ENCODE measurements at regions not wholly inside any gene's neighbourhood (a gene's known extent, or its start where the extent isn't known, plus 50 kb on each side); places are given as distances from the start of the nearest gene placed in this dataset.

DNA sequence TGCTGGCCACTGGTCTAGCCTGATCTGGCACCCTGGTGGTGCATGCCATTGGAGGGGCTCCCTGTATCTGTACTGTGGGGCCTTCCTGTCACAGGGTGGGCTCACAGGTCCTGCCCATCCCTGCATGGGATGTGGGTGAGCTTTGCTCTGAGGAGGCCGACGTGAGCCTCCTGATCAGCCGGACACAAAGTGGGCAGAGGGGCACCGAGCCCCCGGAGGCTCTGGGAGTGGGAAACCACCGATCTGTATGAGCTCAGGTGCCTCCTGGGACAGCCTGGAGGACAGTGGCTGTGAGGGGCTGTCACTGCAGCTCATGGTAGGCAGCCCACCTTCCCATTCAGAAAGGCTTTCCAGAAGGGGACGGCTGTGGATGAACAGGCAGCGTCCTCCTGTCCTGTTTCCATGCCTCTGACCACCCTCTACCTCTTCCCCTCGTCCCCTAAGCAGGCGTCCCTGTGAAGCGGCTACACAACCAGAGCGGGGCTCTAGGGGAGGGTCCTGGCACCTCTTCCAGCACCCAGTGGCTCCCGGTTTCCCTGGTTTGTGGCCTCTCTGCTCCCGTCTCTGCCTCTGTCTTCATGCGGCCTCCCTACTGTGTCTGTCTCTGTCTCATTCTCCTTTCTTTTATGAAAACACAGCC lies 112.5 kb upstream of the OTOS start:
- no peaks in the 10 kb centered on the region for H3K9me2 ChIP-seq (replicated peaks; ENCODE audit: insufficient read depth, low read length)
- TF ChIP-seq EZH2 (optimal IDR thresholded peaks at IDR 0.05; ENCODE audit: low read depth, low read length) (no peak), EZH2phosphoT487 (IDR thresholded peaks at IDR 0.05; ENCODE audit: low read length) (no peak)
- TF ChIP-seq, protein P1, sequence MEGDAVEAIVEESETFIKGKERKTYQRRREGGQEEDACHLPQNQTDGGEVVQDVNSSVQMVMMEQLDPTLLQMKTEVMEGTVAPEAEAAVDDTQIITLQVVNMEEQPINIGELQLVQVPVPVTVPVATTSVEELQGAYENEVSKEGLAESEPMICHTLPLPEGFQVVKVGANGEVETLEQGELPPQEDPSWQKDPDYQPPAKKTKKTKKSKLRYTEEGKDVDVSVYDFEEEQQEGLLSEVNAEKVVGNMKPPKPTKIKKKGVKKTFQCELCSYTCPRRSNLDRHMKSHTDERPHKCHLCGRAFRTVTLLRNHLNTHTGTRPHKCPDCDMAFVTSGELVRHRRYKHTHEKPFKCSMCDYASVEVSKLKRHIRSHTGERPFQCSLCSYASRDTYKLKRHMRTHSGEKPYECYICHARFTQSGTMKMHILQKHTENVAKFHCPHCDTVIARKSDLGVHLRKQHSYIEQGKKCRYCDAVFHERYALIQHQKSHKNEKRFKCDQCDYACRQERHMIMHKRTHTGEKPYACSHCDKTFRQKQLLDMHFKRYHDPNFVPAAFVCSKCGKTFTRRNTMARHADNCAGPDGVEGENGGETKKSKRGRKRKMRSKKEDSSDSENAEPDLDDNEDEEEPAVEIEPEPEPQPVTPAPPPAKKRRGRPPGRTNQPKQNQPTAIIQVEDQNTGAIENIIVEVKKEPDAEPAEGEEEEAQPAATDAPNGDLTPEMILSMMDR (IDR thresholded peaks at IDR 0.05; ENCODE audit: low read length) = no peak
- H3K4me2 ChIP-seq (ENCODE audit: low read depth, low read length) = no peak overlapping the region
- H3K4me1 ChIP-seq (ENCODE audit: low read length) = no peaks in the 10 kb centered on the region
- H3K79me2 ChIP-seq (ENCODE audit: low read length) = no peaks in the 10 kb centered on the region
- H3K9ac ChIP-seq (ENCODE audit: low read length) = no peak overlapping the region
- H4K20me1 ChIP-seq (ENCODE audit: insufficient read depth, low read length) = no peaks in the 10 kb centered on the region
- H3F3A ChIP-seq (ENCODE audit: insufficient read depth, low read length) = no peaks in the 10 kb centered on the region
- H3K27ac ChIP-seq (ENCODE audit: low read length) = no peak overlapping the region
- no peak for DNase-seq
- no peaks in the 10 kb centered on the region for H3K36me3 ChIP-seq (replicated peaks; ENCODE audit: insufficient read depth, low read length)
- no peaks in the 10 kb centered on the region for H3K9me3 ChIP-seq (replicated peaks; ENCODE audit: insufficient read depth, low read length)
- H2AFZ ChIP-seq (ENCODE audit: low read length) = no peak overlapping the region
- peaks cover 85% of the 10 kb centered on the region for H3K27me3 ChIP-seq (replicated peaks; ENCODE audit: insufficient read depth, low read length)
- no peak overlapping the region for H3K4me3 ChIP-seq (ENCODE audit: low read length)

DNA sequence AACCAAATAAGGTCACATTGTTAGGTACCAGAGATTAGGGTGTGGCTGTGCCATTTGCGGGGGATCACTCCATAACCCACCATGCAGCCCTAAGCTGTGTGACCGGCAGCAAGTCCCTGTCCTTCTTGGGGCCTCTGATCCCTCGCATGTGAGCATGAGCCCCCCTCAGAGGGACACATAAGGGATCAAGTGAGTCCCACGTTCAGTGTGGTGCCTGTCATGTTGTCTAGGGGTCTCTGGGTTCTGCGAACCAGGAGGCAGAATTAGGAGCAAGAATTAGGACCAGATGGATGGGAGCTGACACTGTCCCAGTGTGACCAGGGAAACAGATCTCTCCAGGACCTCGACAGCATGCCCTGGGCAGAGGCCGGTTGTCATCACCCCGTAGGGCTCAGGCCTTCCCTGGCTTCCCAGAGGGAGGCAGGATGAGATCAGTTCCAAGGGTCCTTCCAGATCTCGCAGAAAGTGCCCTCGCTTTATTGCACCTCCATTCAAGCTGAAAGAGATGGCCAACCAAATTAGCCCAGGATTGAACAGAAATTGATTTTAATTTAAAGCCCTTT lies 113.2 kb upstream of the OTOS start:
- no peak overlapping the region for H3K9ac ChIP-seq (ENCODE audit: low read length)
- no peaks in the 10 kb centered on the region for H3K9me3 ChIP-seq (replicated peaks; ENCODE audit: insufficient read depth, low read length)
- H3K9me2 ChIP-seq (replicated peaks; ENCODE audit: insufficient read depth, low read length) = no peaks in the 10 kb centered on the region
- H3K4me1 ChIP-seq (ENCODE audit: low read length) = no peaks in the 10 kb centered on the region
- no peak overlapping the region for H3K4me2 ChIP-seq (ENCODE audit: low read depth, low read length)
- H4K20me1 ChIP-seq (ENCODE audit: insufficient read depth, low read length) = no peaks in the 10 kb centered on the region
- no peaks in the 10 kb centered on the region for H3K36me3 ChIP-seq (replicated peaks; ENCODE audit: insufficient read depth, low read length)
- H2AFZ ChIP-seq (ENCODE audit: low read length) = no peak overlapping the region
- peaks cover 87% of the 10 kb centered on the region for H3K27me3 ChIP-seq (replicated peaks; ENCODE audit: insufficient read depth, low read length)
- no peak for DNase-seq
- TF ChIP-seq EZH2phosphoT487 (IDR thresholded peaks at IDR 0.05; ENCODE audit: low read length) = no peak
- TF ChIP-seq, protein P1 (IDR thresholded peaks at IDR 0.05; ENCODE audit: low read length) = no peak
- TF ChIP-seq EZH2 (optimal IDR thresholded peaks at IDR 0.05; ENCODE audit: low read depth, low read length) = no peak
- no peak overlapping the region for H3K4me3 ChIP-seq (ENCODE audit: low read length)
- H3K27ac ChIP-seq (ENCODE audit: low read length) = no peak overlapping the region
- no peaks in the 10 kb centered on the region for H3F3A ChIP-seq (ENCODE audit: insufficient read depth, low read length)
- H3K79me2 ChIP-seq (ENCODE audit: low read length) = no peaks in the 10 kb centered on the region

DNA sequence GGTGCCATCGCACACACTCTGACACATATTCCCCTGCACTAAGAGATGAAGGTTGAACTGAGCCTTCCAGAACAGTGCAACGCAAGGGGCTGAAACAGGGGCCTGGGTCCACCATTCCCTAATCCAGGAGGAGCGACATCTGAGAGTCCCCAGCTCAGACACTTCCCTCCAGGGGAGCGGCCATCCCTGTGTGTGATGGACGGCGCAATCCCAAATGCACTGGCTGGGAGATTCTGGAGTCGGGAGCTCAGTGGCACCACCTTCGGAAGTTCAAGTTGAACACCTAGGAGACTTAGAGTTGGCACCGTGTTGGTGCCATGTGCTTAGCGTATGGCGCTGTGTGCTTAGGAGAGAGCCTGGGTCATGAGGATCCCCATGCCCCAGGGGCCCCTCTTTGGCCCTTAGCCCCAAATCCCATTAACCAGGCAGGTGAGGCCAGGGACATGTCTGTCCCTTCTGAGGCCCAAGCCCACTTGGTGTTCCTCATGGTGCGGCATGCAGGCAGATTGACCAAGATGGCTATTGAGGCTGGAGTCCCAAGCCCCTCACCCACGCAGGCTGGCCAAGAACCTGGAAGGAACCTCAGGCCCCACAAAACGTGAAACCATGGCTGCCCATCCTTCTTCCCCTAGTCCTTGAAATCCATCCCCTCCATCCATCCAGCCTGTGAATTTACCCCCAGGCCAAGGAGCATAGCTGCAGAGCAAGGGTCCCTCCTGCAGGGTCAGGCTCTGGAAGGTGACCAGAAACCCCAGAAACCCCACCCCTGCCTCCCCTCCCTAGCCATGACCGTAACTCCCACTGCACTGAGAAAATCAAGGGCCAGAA lies 114.1 kb upstream of the OTOS start:
- H3K9me2 ChIP-seq (replicated peaks; ENCODE audit: insufficient read depth, low read length) = no peaks in the 10 kb centered on the region
- H3K27ac ChIP-seq (ENCODE audit: low read length) = no peak overlapping the region
- no peak overlapping the region for H3K4me3 ChIP-seq (ENCODE audit: low read length)
- no peaks in the 10 kb centered on the region for H4K20me1 ChIP-seq (ENCODE audit: insufficient read depth, low read length)
- H3K36me3 ChIP-seq (replicated peaks; ENCODE audit: insufficient read depth, low read length) = no peaks in the 10 kb centered on the region
- no peak for DNase-seq
- no peak for TF ChIP-seq EZH2 (optimal IDR thresholded peaks at IDR 0.05; ENCODE audit: low read depth, low read length)
- TF ChIP-seq, protein P1 (IDR thresholded peaks at IDR 0.05; ENCODE audit: low read length) = no peak
- TF ChIP-seq EZH2phosphoT487 (IDR thresholded peaks at IDR 0.05; ENCODE audit: low read length) = no peak
- H2AFZ ChIP-seq (ENCODE audit: low read length) = no peak overlapping the region
- H3K4me1 ChIP-seq (ENCODE audit: low read length) = no peaks in the 10 kb centered on the region
- H3K9me3 ChIP-seq (replicated peaks; ENCODE audit: insufficient read depth, low read length) = no peaks in the 10 kb centered on the region
- H3F3A ChIP-seq (ENCODE audit: insufficient read depth, low read length) = no peaks in the 10 kb centered on the region
- H3K9ac ChIP-seq (ENCODE audit: low read length) = no peak overlapping the region
- no peak overlapping the region for H3K4me2 ChIP-seq (ENCODE audit: low read depth, low read length)
- H3K27me3 ChIP-seq (replicated peaks; ENCODE audit: insufficient read depth, low read length) = peaks cover 85% of the 10 kb centered on the region
- H3K79me2 ChIP-seq (ENCODE audit: low read length) = no peaks in the 10 kb centered on the region
